Prostate gland (tissue), 2 donors: ENCODE measurements at regions not wholly inside any gene's neighbourhood (a gene's known extent, or its start where the extent isn't known, plus 50 kb on each side); places are given as distances from the start of the nearest gene placed in this dataset.

Experiments
- DNase-seq: peaks from one replicate; pipeline ENCODE4 v3.0.0-alpha.2; 2019; ENCODE audit warnings: low spot score
- H3K27ac ChIP-seq, 2 donors: fragments of 200-600 bp; sonication (generic); 2 replicates each; pipeline ENCODE4 v1.5.1; 2017 to 2019
- H3K27me3 ChIP-seq: fragments of 200-600 bp; sonication (generic); replicated peaks from 2 replicates; pipeline ENCODE4 v1.5.1; 2019; ENCODE audit not compliant: insufficient read depth
- H3K36me3 ChIP-seq, 2 donors: fragments of 200-600 bp; sonication (generic); 1 replicate in 1 of 2; 2 replicates in 1 of 2; pipeline versions ENCODE4 v1.5.1 to v1.8.1; 2017 to 2019
- H3K4me1 ChIP-seq: fragments of 200-600 bp; sonication (generic); replicated peaks from 2 replicates; pipeline ENCODE4 v1.5.1; 2019
- H3K4me3 ChIP-seq, 2 donors: fragments of 200-600 bp; sonication (generic); 2 replicates each; pipeline ENCODE4 v1.5.1; 2017 to 2019
- H3K9me3 ChIP-seq: fragments of 200-600 bp; sonication (generic); 2 replicates; pipeline ENCODE4 v1.5.1; 2017
- POLR2A ChIP-seq: fragments of 450-650 bp; IDR thresholded peaks from one replicate; pipeline ENCODE4 v1.6.1; 2016; ENCODE audit warnings: antibody characterized with exemption, mild to moderate bottlenecking
- POLR2AphosphoS5 ChIP-seq: sonication (generic); formaldehyde crosslinking; IDR thresholded peaks from one replicate; pipeline ENCODE4 v1.6.1; 2017; ENCODE audit warnings: antibody characterized with exemption
- WGBS: methylation state at CpG from one replicate; pipeline ENCODE4 v1.1.5; 2018; 5-methylcytosine and 5-hydroxymethylcytosine counted together
- intact Hi-C: fragments of 100-400 bp; cut with DNase I; formaldehyde crosslinking; loops from one replicate; pipeline ENCODE4 v1.14.2; 2022
- TF ChIP-seq, protein P1 (sequence below), 4 experiments: fragments of 200-600 bp in 2 of 4; fragments of 450-650 bp in 2 of 4; sonication (generic) in 2 of 4; IDR thresholded peaks; 1 replicate in 3 of 4; 2 replicates in 1 of 4; pipeline ENCODE4 v1.5.1; 2016 to 2019; ENCODE audit warnings: antibody characterized with exemption in 4 of 4, mild to moderate bottlenecking in 2 of 4, moderate library complexity in 2 of 4

DNA sequence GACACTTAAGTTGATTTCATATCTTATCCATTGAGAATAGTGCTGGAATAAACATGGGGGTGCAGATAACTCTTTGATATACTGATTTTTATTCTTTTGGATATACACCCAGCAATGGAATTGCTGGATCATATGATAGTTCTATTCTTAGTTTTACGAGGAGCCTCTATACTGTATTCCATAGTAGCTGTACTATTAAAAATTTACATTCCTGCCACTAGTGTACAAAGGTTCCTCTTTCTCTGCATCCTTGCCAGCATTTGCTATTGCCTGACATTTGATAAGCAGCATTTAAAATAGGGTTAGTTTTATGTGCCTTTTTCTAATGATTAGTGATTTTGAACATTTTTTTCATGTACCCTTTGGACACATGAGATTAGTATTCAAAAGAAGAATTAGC is 554.2 kb downstream of the JRKL start:
- TF ChIP-seq POLR2A (no peak), POLR2AphosphoS5 (no peak)
- TF ChIP-seq, protein P1, sequence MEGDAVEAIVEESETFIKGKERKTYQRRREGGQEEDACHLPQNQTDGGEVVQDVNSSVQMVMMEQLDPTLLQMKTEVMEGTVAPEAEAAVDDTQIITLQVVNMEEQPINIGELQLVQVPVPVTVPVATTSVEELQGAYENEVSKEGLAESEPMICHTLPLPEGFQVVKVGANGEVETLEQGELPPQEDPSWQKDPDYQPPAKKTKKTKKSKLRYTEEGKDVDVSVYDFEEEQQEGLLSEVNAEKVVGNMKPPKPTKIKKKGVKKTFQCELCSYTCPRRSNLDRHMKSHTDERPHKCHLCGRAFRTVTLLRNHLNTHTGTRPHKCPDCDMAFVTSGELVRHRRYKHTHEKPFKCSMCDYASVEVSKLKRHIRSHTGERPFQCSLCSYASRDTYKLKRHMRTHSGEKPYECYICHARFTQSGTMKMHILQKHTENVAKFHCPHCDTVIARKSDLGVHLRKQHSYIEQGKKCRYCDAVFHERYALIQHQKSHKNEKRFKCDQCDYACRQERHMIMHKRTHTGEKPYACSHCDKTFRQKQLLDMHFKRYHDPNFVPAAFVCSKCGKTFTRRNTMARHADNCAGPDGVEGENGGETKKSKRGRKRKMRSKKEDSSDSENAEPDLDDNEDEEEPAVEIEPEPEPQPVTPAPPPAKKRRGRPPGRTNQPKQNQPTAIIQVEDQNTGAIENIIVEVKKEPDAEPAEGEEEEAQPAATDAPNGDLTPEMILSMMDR (IDR thresholded peaks at IDR 0.05): no peak
- no peaks in the 10 kb centered on the region for H3K27me3 ChIP-seq
- intact Hi-C loops: no loop called here
- no peak for DNase-seq
- no peaks in the 10 kb centered on the region for H3K4me1 ChIP-seq
- no peak overlapping the region for H3K4me3 ChIP-seq
- WGBS: 66% methylated on average over 1 of the region's 1 CpG
- H3K36me3 ChIP-seq: no peaks in the 10 kb centered on the region
- H3K27ac ChIP-seq: no peak overlapping the region
- H3K9me3 ChIP-seq: no peaks in the 10 kb centered on the region

GRCh38 chr11:96948066-96948465 is 558.3 kb downstream of the JRKL start:
- Histone ChIP-seq H3K27me3 (no peaks in the 10 kb centered on the region), H3K36me3 (no peaks in the 10 kb centered on the region), H3K4me3 (no peak overlapping the region), H3K27ac (no peak overlapping the region), H3K4me1 (no peaks in the 10 kb centered on the region), H3K9me3 (no peaks in the 10 kb centered on the region)
- intact Hi-C loops: no loop called here
- no peak for TF ChIP-seq POLR2A
- TF ChIP-seq, protein P1 (IDR thresholded peaks at IDR 0.05): no peak
- no peak for TF ChIP-seq POLR2AphosphoS5
- WGBS: 95% methylated on average over 2 of the region's 2 CpGs
- DNase-seq: no peak

- H3K27me3 ChIP-seq: no peaks in the 10 kb centered on the region
- H3K4me3 ChIP-seq: no peak overlapping the region
- no peaks in the 10 kb centered on the region for H3K36me3 ChIP-seq
- TF ChIP-seq POLR2AphosphoS5 (no peak), POLR2A (no peak)
- TF ChIP-seq, protein P1 (IDR thresholded peaks at IDR 0.05): no peak
- WGBS: 8% methylated on average over 2 of the region's 2 CpGs
- no peaks in the 10 kb centered on the region for H3K4me1 ChIP-seq
- DNase-seq: no peak
- intact Hi-C loops: no loop called here
- H3K9me3 ChIP-seq: no peaks in the 10 kb centered on the region
- H3K27ac ChIP-seq: no peak overlapping the region
Measured at GRCh38 chr11:96949464-96949863, 559.7 kb downstream of the JRKL start.

DNA sequence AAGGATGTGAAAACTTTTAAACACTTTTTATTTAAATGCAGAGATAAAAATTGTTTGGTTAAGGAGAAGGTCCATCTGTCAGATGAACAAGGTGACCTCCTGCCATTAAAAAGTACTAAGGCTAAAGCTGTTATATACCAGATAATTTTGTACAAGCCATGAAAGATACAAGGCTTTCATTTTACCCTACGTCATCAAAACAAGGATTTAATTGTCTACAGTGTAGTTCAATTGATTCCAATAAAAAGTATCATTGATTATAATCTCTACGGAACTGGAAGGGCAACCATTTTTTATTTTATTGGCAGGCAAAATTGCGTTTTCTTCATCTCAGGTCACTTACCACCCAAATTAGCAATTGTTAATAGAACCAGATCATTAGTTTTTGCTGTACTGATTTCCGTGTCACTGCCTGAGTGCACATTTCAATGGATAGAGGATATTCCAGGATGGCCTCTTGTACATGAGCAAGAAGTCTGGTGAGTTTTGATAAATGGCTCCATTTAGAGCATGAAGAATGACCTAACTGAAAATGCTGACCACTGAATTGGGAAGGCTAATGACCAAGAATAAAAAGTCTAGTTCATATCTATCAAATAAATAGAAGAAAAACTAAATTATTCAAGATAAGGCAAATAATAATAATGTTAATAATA is 564.9 kb downstream of the JRKL start:
- DNase-seq: no peak
- Histone ChIP-seq H3K27me3 (no peaks in the 10 kb centered on the region), H3K9me3 (no peaks in the 10 kb centered on the region), H3K4me3 (no peak overlapping the region), H3K4me1 (no peaks in the 10 kb centered on the region), H3K27ac (no peak overlapping the region), H3K36me3 (no peaks in the 10 kb centered on the region)
- no peak for TF ChIP-seq POLR2A
- TF ChIP-seq POLR2AphosphoS5: no peak
- TF ChIP-seq, protein P1 (IDR thresholded peaks at IDR 0.05): no peak
- intact Hi-C loops: no loop called here
- 44% methylated on average over 4 of the region's 4 CpGs for WGBS

DNA sequence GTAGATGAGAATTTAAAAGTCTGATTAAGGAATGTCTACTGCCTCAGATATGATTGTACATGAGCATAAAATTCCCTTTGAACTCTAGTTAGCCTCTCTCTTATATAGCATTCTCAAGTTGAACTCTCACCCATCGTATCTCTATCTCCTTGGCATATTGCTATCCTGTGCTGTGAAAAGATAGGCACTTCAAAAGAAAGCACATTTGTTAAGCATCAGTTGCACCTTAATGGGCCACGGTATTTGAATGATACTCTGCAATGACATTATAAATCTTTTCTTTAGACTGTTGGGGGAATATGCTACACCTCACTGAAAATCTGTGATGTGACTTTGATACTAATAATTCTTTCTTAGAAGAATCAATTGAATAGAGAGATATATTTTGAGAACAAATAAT is 570.7 kb downstream of the JRKL start:
- no peak for DNase-seq
- WGBS: 63% methylated on average over 2 of the region's 2 CpGs

More for the DNA sequence above, 570.7 kb downstream of the JRKL start:
- no peak overlapping the region for H3K27ac ChIP-seq
- intact Hi-C loops: no loop called here
- H3K4me3 ChIP-seq: no peak overlapping the region
- no peak for TF ChIP-seq POLR2AphosphoS5
- no peaks in the 10 kb centered on the region for H3K27me3 ChIP-seq
- H3K4me1 ChIP-seq: no peaks in the 10 kb centered on the region
- no peaks in the 10 kb centered on the region for H3K9me3 ChIP-seq
- H3K36me3 ChIP-seq: no peaks in the 10 kb centered on the region
